K562 (cell line): ENCODE measurements at regions not wholly inside any gene's neighbourhood (a gene's known extent, or its start where the extent isn't known, plus 50 kb on each side); places are given as distances from the start of the nearest gene placed in this dataset.

ENCODE experiments used
- ATAC-seq: fragments of 200-7000 bp; cut with Tn5 transposase; 3 replicates; pipeline ENCODE4 v1.9.1; 2020; ENCODE audit warnings: moderate library complexity
- BruUV-seq: library from RNA; stranded (reverse); fragments of 400-500 nt; replicated peaks from 2 replicates; lab custom pipeline; 2021; lab: Mats Ljungman, UMichigan
- CTCF ChIA-PET: fragments of 300-600 bp; formaldehyde crosslinking; extraction: SDS; loops from one replicate; lab custom pipeline; 2021; ENCODE audit warnings: low intra/inter-chr PET ratio; lab: Yijun Ruan, JAX
- POLR2A ChIA-PET: fragments of 300-600, 350-650 bp; sonication (Branson Sonifier 250); formaldehyde crosslinking; extraction: SDS; loops from one replicate; lab custom pipeline; 2021; ENCODE audit warnings: antibody characterized with exemption, inconsistent platforms; lab: Yijun Ruan, JAX
- DNase-seq, 4 experiments: peaks; one replicate each; pipeline versions ENCODE4 v3.0.0 to v3.0.0-alpha.2; 2011 to 2018; ENCODE audit warnings: low spot score in 3 of 4, mixed read lengths in 3 of 4; ENCODE audit errors: extremely low read depth in 1 of 4
- FAIRE-seq: peaks from 2 replicates; lab custom pipeline; 2011; peaks lifted over from hg19 to GRCh38; lab: Jason Lieb, UNC
- H2AFZ ChIP-seq: 2 replicates; pipeline ENCODE4 v1.6.0; 2011; ENCODE audit warnings: low read depth, low read length, control low read depth, inconsistent platforms
- H3K27ac ChIP-seq: fragments of 200-600 bp; 3 replicates; pipeline ENCODE4 v1.8.0; 2011; ENCODE audit warnings: low read depth, mild to moderate bottlenecking, control low read depth, inconsistent platforms, low read length, moderate library complexity, mixed read lengths; ENCODE audit errors: extremely low read depth
- H3K27me3 ChIP-seq, 2 experiments: fragments of 300-600 bp in 1 of 2; 2 replicates in 1 of 2; 3 replicates in 1 of 2; pipeline versions ENCODE4 v1.6.0 to v1.8.0; 2011; ENCODE audit warnings: inconsistent platforms in 2 of 2, low read length in 2 of 2, mild to moderate bottlenecking in 1 of 2, mixed read lengths in 1 of 2, moderate library complexity in 1 of 2; ENCODE audit not compliant: control insufficient read depth in 2 of 2, insufficient read depth in 2 of 2
- H3K36me3 ChIP-seq: fragments of 300-600 bp; 3 replicates; pipeline ENCODE4 v1.8.0; 2011; ENCODE audit warnings: mild to moderate bottlenecking, low read length, inconsistent platforms; ENCODE audit not compliant: control insufficient read depth, insufficient read depth
- H3K4me1 ChIP-seq, 2 experiments: fragments of 200-600 bp in 1 of 2; replicated peaks in 1 of 2; 2 replicates in 1 of 2; 3 replicates in 1 of 2; pipeline versions ENCODE4 v1.5.1 to v1.8.0; 2011; ENCODE audit warnings: inconsistent platforms in 2 of 2, low read length in 2 of 2, mild to moderate bottlenecking in 1 of 2, mixed read lengths in 1 of 2, moderate library complexity in 1 of 2; ENCODE audit not compliant: control insufficient read depth in 2 of 2, insufficient read depth in 2 of 2
- H3K4me2 ChIP-seq: 2 replicates; pipeline ENCODE4 v1.6.1; 2011; ENCODE audit warnings: low read length, control low read depth, inconsistent platforms, mixed read lengths; ENCODE audit not compliant: insufficient read depth
- H3K4me3 ChIP-seq: fragments of 200-600 bp; sonication (generic), shearing (Covaris generic); 2 replicates; pipeline ENCODE4 v1.5.1; 2016; ENCODE audit warnings: control low read depth, inconsistent platforms
- H3K79me2 ChIP-seq: fragments of 200-600 bp; 3 replicates; pipeline ENCODE4 v1.8.0; 2011; ENCODE audit warnings: low read length, inconsistent platforms; ENCODE audit not compliant: control insufficient read depth, insufficient read depth
- H3K9ac ChIP-seq, 2 experiments: 2 replicates each; pipeline versions ENCODE4 v1.6.0 to v1.6.1; 2011; ENCODE audit warnings: low read depth in 2 of 2, low read length in 2 of 2, control low read depth in 1 of 2, inconsistent platforms in 1 of 2, mild to moderate bottlenecking in 1 of 2, mixed read lengths in 1 of 2; ENCODE audit not compliant: insufficient read depth in 1 of 2
- H3K9me1 ChIP-seq: one replicate; pipeline ENCODE4 v1.6.0; 2011; ENCODE audit warnings: inconsistent platforms, mild to moderate bottlenecking, low read length, moderate library complexity; ENCODE audit not compliant: control insufficient read depth, insufficient read depth
- H3K9me3 ChIP-seq: replicated peaks from 2 replicates; pipeline ENCODE4 v1.5.1; 2011; ENCODE audit warnings: low read depth, low read length, inconsistent platforms; ENCODE audit not compliant: control insufficient read depth, insufficient read depth
- H4K20me1 ChIP-seq: replicated peaks from 2 replicates; pipeline ENCODE4 v1.6.1; 2011; ENCODE audit warnings: low read length, inconsistent platforms, mixed read lengths; ENCODE audit not compliant: control insufficient read depth, insufficient read depth
- BCOR ChIP-seq: fragments of 450-650 bp; IDR thresholded peaks from 2 replicates; pipeline ENCODE4 v1.6.1; 2016
- FOS ChIP-seq: IDR thresholded peaks from 3 replicates; pipeline ENCODE4 v1.6.1; 2011; ENCODE audit not compliant: insufficient read length; ENCODE audit errors: extremely low read depth
- HDAC8 ChIP-seq: fragments of 450-650 bp; IDR thresholded peaks from 2 replicates; pipeline ENCODE4 v1.6.1; 2016; ENCODE audit warnings: mild to moderate bottlenecking, missing genetic modification characterization, moderate library complexity, missing compliant biosample characterization
- LEF1 ChIP-seq: fragments of 450-650 bp; IDR thresholded peaks from 2 replicates; pipeline ENCODE4 v1.6.1; 2016; ENCODE audit warnings: mild to moderate bottlenecking
- MGA ChIP-seq: fragments of 450-650 bp; IDR thresholded peaks from 2 replicates; pipeline ENCODE4 v1.6.1; 2016; ENCODE audit warnings: mild to moderate bottlenecking, moderate library complexity
- MLX ChIP-seq, 2 experiments: fragments of 450-650 bp in 1 of 2; sonication (generic) in 1 of 2; formaldehyde crosslinking; conservative IDR thresholded peaks; 2 replicates each; pipeline versions ENCODE4 v1.4.0 to v1.8.1; 2020 to 2022; ENCODE audit warnings: mild to moderate bottlenecking in 1 of 2, missing genetic modification reagents in 1 of 2
- NCOA4 ChIP-seq: fragments of 450-650 bp; IDR thresholded peaks from 2 replicates; pipeline ENCODE4 v1.6.1; 2018; ENCODE audit warnings: mild to moderate bottlenecking; ENCODE audit not compliant: partially characterized antibody
- NUFIP1 ChIP-seq: fragments of 450-650 bp; IDR thresholded peaks from 2 replicates; pipeline ENCODE4 v1.6.1; 2018; ENCODE audit not compliant: partially characterized antibody
- PML ChIP-seq: IDR thresholded peaks from 2 replicates; pipeline ENCODE4 v1.6.1; 2012; ENCODE audit warnings: low read length, inconsistent platforms
- ZC3H11A ChIP-seq: IDR thresholded peaks from 2 replicates; pipeline ENCODE4 v1.6.1; 2012; ENCODE audit warnings: low read depth, low read length, improper control_type of control experiment
- ZNF41 ChIP-seq: fragments of 250-450 bp; sonication (Bioruptor Pico); conservative IDR thresholded peaks from 2 replicates; pipeline ENCODE4 v1.4.0; 2020; ENCODE audit warnings: mild to moderate bottlenecking
- in situ Hi-C: fragments of 300-500 bp; cut with MboI; formaldehyde crosslinking; loops from 4 replicates; pipeline ENCODE4 v1.15.0; 2018; ENCODE audit warnings: inconsistent platforms, mixed read lengths
- intact Hi-C: fragments of 100-400 bp; cut with micrococcal nuclease; formaldehyde crosslinking; loops from 2 replicates; pipeline ENCODE4 v1.14.2; 2022

- DNase-seq (no peak), FAIRE-seq (no peak), ATAC-seq (no peak)
- in situ Hi-C loops (no loop called here), intact Hi-C loops (no loop called here)
- Histone ChIP-seq H3K27me3 (no peaks in the 10 kb centered on the region), H3K9me1 (no peaks in the 10 kb centered on the region), H3K4me3 (no peak overlapping the region), H3K36me3 (no peaks in the 10 kb centered on the region), H3K9me3 (no peaks in the 10 kb centered on the region), H3K4me1 (no peaks in the 10 kb centered on the region), H4K20me1 (no peaks in the 10 kb centered on the region), H3K4me2 (no peak overlapping the region), H3K9ac (no peak overlapping the region), H3K27ac (no peak overlapping the region), H3K79me2 (no peaks in the 10 kb centered on the region), H2AFZ (no peak overlapping the region)
- ChIA-PET CTCF (no interaction called here), POLR2A (no interaction called here)
- BruUV-seq = no TSS peak
- no peak for TF ChIP-seq NUFIP1
- no peak for TF ChIP-seq ZNF41 (CRISPR knock-in tag)
- no peak for TF ChIP-seq MLX (CRISPR knock-in tag; conservative IDR thresholded peaks at IDR 0.05)
- no peak for TF ChIP-seq LEF1
- TF ChIP-seq BCOR = no peak
- TF ChIP-seq NCOA4 = no peak
- TF ChIP-seq PML = no peak
- TF ChIP-seq HDAC8 (tag) = no peak
- no peak for TF ChIP-seq MGA
- TF ChIP-seq ZC3H11A = no peak
- TF ChIP-seq FOS = no peak
Measured at GRCh38 chrX:95645738-95646137, 1038.9 kb upstream of the DIAPH2 start.
